Stimulated activated naive CD4-positive, alpha-beta T cell treated with Interleukin-2 at 50 U/mL for 16 hours (primary cell): ENCODE measurements at regions not wholly inside any gene's neighbourhood (a gene's known extent, or its start where the extent isn't known, plus 50 kb on each side); places are given as distances from the start of the nearest gene placed in this dataset.
"Not testable (repeated sequence)": the region's sequence is repeated elsewhere in the genome, so short reads cannot be mapped to it uniquely, and the experiment has no call there.

ENCODE experiments used
- DNase-seq: peaks from one replicate; lab custom pipeline; 2025; lab: John Stamatoyannopoulos, UW

- DNase-seq, result no peak
These were observed 225.0 kb downstream of the CYP26B1 start for GRCh38 chr2:71922499-71923142.

GRCh38 chr2:71922091-71922490, 225.6 kb downstream of the CYP26B1 start:
- DNase-seq, result no peak

GRCh38 chr2:71920819-71921218, 226.8 kb downstream of the CYP26B1 start:
- not testable (repeated sequence) for DNase-seq

- no peak for DNase-seq
These were observed 228.0 kb downstream of the CYP26B1 start for GRCh38 chr2:71919708-71920107.

GRCh38 chr2:71910277-71910676, 237.4 kb downstream of the CYP26B1 start:
- no peak for DNase-seq

GRCh38 chr2:71908798-71909197, 238.9 kb downstream of the CYP26B1 start:
- DNase-seq, result no peak

- no peak for DNase-seq
These were observed 240.2 kb downstream of the CYP26B1 start for GRCh38 chr2:71907503-71907902.

GRCh38 chr2:71906357-71906973, 241.2 kb downstream of the CYP26B1 start:
- DNase-seq, result no peak

GRCh38 chr2:71905205-71905604, 242.5 kb downstream of the CYP26B1 start:
- no peak for DNase-seq

- no peak for DNase-seq
These were observed 243.8 kb downstream of the CYP26B1 start for GRCh38 chr2:71903841-71904240.

GRCh38 chr2:71901466-71901865, 246.2 kb downstream of the CYP26B1 start:
- no peak for DNase-seq

- DNase-seq, result no peak
These were observed 248.6 kb downstream of the CYP26B1 start for GRCh38 chr2:71898851-71899681.

GRCh38 chr2:71898375-71898774, 249.3 kb downstream of the CYP26B1 start:
- DNase-seq, result no peak

GRCh38 chr2:71897836-71898235, 249.8 kb downstream of the CYP26B1 start:
- DNase-seq, result no peak

GRCh38 chr2:71897137-71897480, 250.6 kb downstream of the CYP26B1 start:
- DNase-seq, result no peak

- no peak for DNase-seq
These were observed 251.1 kb downstream of the CYP26B1 start for GRCh38 chr2:71896385-71897136.

- DNase-seq, result no peak
These were observed 252.1 kb downstream of the CYP26B1 start for GRCh38 chr2:71895320-71896161.

GRCh38 chr2:71894261-71894660, 253.4 kb downstream of the CYP26B1 start:
- no peak for DNase-seq

GRCh38 chr2:71893646-71894045, 254.0 kb downstream of the CYP26B1 start:
- DNase-seq, result no peak

GRCh38 chr2:71892896-71893295, 254.8 kb downstream of the CYP26B1 start:
- DNase-seq, result no peak

- no peak for DNase-seq
These were observed 255.3 kb downstream of the CYP26B1 start for GRCh38 chr2:71892423-71892730.
